Naive B cell (primary cell): ENCODE measurements at regions not wholly inside any gene's neighbourhood (a gene's known extent, or its start where the extent isn't known, plus 50 kb on each side); places are given as distances from the start of the nearest gene placed in this dataset.
A peak's percentile ranks its signal among the peaks of the same experiment; 100 is the strongest.

Experiments
- ATAC-seq, 2 donors: fragments of 150-1000 bp; cut with Tn5 transposase; 2 replicates each; pipeline ENCODE4 v1.10.0; 2021; ENCODE audit warnings: low read depth in 2 of 2, mild to moderate bottlenecking in 2 of 2, moderate library complexity in 2 of 2
- DNase-seq: peaks from one replicate; pipeline ENCODE4 v3.0.0; 2022
- H3K27ac Mint-ChIP-seq, 6 donors: one replicate each; pipeline ENCODE4 v1.8.0; 2020 to 2022; ENCODE audit warnings: mild to moderate bottlenecking in 6 of 6, mixed read lengths in 6 of 6, moderate library complexity in 5 of 6, inconsistent platforms in 2 of 6
- H3K27me3 Mint-ChIP-seq, 3 donors: one replicate each; pipeline ENCODE4 v1.8.0; 2021 to 2022; ENCODE audit warnings: mixed read lengths in 3 of 3, mild to moderate bottlenecking in 1 of 3
- H3K36me3 Mint-ChIP-seq, 2 donors: one replicate each; pipeline ENCODE4 v1.8.0; 2020 to 2022; ENCODE audit warnings: mixed read lengths in 2 of 2, inconsistent platforms in 1 of 2, mild to moderate bottlenecking in 1 of 2
- H3K4me1 Mint-ChIP-seq, 3 donors: one replicate each; pipeline ENCODE4 v1.8.0; 2020 to 2022; ENCODE audit warnings: mixed read lengths in 3 of 3, inconsistent platforms in 1 of 3, mild to moderate bottlenecking in 1 of 3, moderate library complexity in 1 of 3
- H3K4me3 Mint-ChIP-seq, 8 donors: one replicate each; pipeline ENCODE4 v1.8.0; 2020 to 2022; ENCODE audit warnings: mild to moderate bottlenecking in 8 of 8, mixed read lengths in 8 of 8, moderate library complexity in 8 of 8, inconsistent platforms in 2 of 8
- H3K9me3 Mint-ChIP-seq, 7 donors: one replicate each; pipeline ENCODE4 v1.8.0; 2020 to 2022; ENCODE audit warnings: mixed read lengths in 7 of 7, mild to moderate bottlenecking in 5 of 7, inconsistent platforms in 2 of 7, moderate library complexity in 1 of 7

- DNase-seq (no peak), ATAC-seq (no peak)
- Mint-ChIP-seq H3K27ac (no peak overlapping the region), H3K4me3 (no peak overlapping the region), H3K4me1 (no peaks in the 10 kb centered on the region), H3K9me3 (no peaks in the 10 kb centered on the region), H3K36me3 (no peaks in the 10 kb centered on the region), H3K27me3 (peaks cover 0 to 7% (median 0%) of the 10 kb centered on the region in 3 donors)
Measured at GRCh38 chr4:67055319-67055718, 490.0 kb downstream of the CENPC start.

GRCh38 chr4:67054896-67055295, 490.4 kb downstream of the CENPC start:
- Mint-ChIP-seq H3K4me1 (no peaks in the 10 kb centered on the region), H3K27me3 (peaks cover 0 to 7% (median 0%) of the 10 kb centered on the region in 3 donors), H3K4me3 (no peak overlapping the region), H3K27ac (no peak overlapping the region), H3K36me3 (no peaks in the 10 kb centered on the region), H3K9me3 (peaks cover 0 to 1% (median 0%) of the 10 kb centered on the region in 7 donors)
- DNase-seq: no peak
- ATAC-seq: no peak

- ATAC-seq: no peak
- Mint-ChIP-seq H3K9me3 (peaks cover 0 to 4% (median 0%) of the 10 kb centered on the region in 7 donors), H3K4me3 (no peak overlapping the region), H3K36me3 (no peaks in the 10 kb centered on the region), H3K27me3 (peaks cover 0 to 7% (median 0%) of the 10 kb centered on the region in 3 donors), H3K4me1 (no peaks in the 10 kb centered on the region), H3K27ac (no peak overlapping the region)
- DNase-seq: no peak
Measured at GRCh38 chr4:67052814-67053675, 492.3 kb downstream of the CENPC start.

GRCh38 chr4:67051000-67051789, 494.1 kb downstream of the CENPC start:
- DNase-seq (no peak), ATAC-seq (no peak)
- no peak overlapping the region for H3K27ac Mint-ChIP-seq
- H3K4me3 Mint-ChIP-seq: no peak overlapping the region
- no peaks in the 10 kb centered on the region for H3K4me1 Mint-ChIP-seq
- no peaks in the 10 kb centered on the region for H3K36me3 Mint-ChIP-seq
- H3K27me3 Mint-ChIP-seq: peaks cover 0 to 7% (median 0%) of the 10 kb centered on the region in 3 donors
- peaks cover 0 to 4% (median 0%) of the 10 kb centered on the region in 7 donors for H3K9me3 Mint-ChIP-seq

- Mint-ChIP-seq H3K4me3 (no peak overlapping the region), H3K36me3 (no peaks in the 10 kb centered on the region), H3K4me1 (no peaks in the 10 kb centered on the region), H3K27me3 (peaks cover 0 to 7% (median 0%) of the 10 kb centered on the region in 3 donors), H3K9me3 (peaks cover 0 to 4% (median 0%) of the 10 kb centered on the region in 7 donors), H3K27ac (peak overlapping the region in 1 of 6 donors; percentile 74)
- ATAC-seq (no peak), DNase-seq (no peak)
Measured at GRCh38 chr4:67049446-67049845, 495.9 kb downstream of the CENPC start.

- DNase-seq (no peak), ATAC-seq (no peak)
- no peak overlapping the region for H3K27ac Mint-ChIP-seq
- H3K9me3 Mint-ChIP-seq: peaks cover 0 to 4% (median 0%) of the 10 kb centered on the region in 7 donors
- H3K4me3 Mint-ChIP-seq: no peak overlapping the region
- peaks cover 0 to 7% (median 0%) of the 10 kb centered on the region in 3 donors for H3K27me3 Mint-ChIP-seq
- no peaks in the 10 kb centered on the region for H3K36me3 Mint-ChIP-seq
- H3K4me1 Mint-ChIP-seq: no peaks in the 10 kb centered on the region
Measured at GRCh38 chr4:67048530-67048929, 496.8 kb downstream of the CENPC start.

GRCh38 chr4:67040315-67040714, 505.0 kb downstream of the CENPC start:
- H3K27me3 Mint-ChIP-seq: no peaks in the 10 kb centered on the region
- DNase-seq (no peak), ATAC-seq (no peak)
- peaks cover 0 to 12% (median 1%) of the 10 kb centered on the region in 7 donors for H3K9me3 Mint-ChIP-seq
- H3K4me3 Mint-ChIP-seq: no peak overlapping the region
- H3K36me3 Mint-ChIP-seq: no peaks in the 10 kb centered on the region
- no peaks in the 10 kb centered on the region for H3K4me1 Mint-ChIP-seq
- H3K27ac Mint-ChIP-seq: no peak overlapping the region

GRCh38 chr4:67038228-67038566, 507.1 kb downstream of the CENPC start:
- H3K4me1 Mint-ChIP-seq: no peaks in the 10 kb centered on the region
- H3K9me3 Mint-ChIP-seq: peaks cover 1 to 12% (median 3%) of the 10 kb centered on the region in 7 donors
- H3K4me3 Mint-ChIP-seq: no peak overlapping the region
- H3K27me3 Mint-ChIP-seq: no peaks in the 10 kb centered on the region
- DNase-seq: no peak
- H3K27ac Mint-ChIP-seq: no peak overlapping the region
- no peak for ATAC-seq
- H3K36me3 Mint-ChIP-seq: no peaks in the 10 kb centered on the region

- H3K4me3 Mint-ChIP-seq: no peak overlapping the region
- no peaks in the 10 kb centered on the region for H3K27me3 Mint-ChIP-seq
- H3K9me3 Mint-ChIP-seq: peaks cover 1 to 12% (median 3%) of the 10 kb centered on the region in 7 donors
- no peak overlapping the region for H3K27ac Mint-ChIP-seq
- H3K4me1 Mint-ChIP-seq: no peaks in the 10 kb centered on the region
- DNase-seq (no peak), ATAC-seq (no peak)
- H3K36me3 Mint-ChIP-seq: no peaks in the 10 kb centered on the region
Measured at GRCh38 chr4:67037504-67038227, 507.6 kb downstream of the CENPC start.

- Mint-ChIP-seq H3K27me3 (no peaks in the 10 kb centered on the region), H3K4me1 (no peaks in the 10 kb centered on the region), H3K4me3 (no peak overlapping the region), H3K9me3 (peaks cover 1 to 12% (median 3%) of the 10 kb centered on the region in 7 donors), H3K36me3 (no peaks in the 10 kb centered on the region), H3K27ac (no peak overlapping the region)
- no peak for DNase-seq
- ATAC-seq: no peak
Measured at GRCh38 chr4:67036791-67037190, 508.5 kb downstream of the CENPC start.

GRCh38 chr4:67035986-67036385, 509.3 kb downstream of the CENPC start:
- Mint-ChIP-seq H3K4me1 (no peaks in the 10 kb centered on the region), H3K27ac (no peak overlapping the region), H3K36me3 (no peaks in the 10 kb centered on the region), H3K9me3 (peaks cover 1 to 12% (median 3%) of the 10 kb centered on the region in 7 donors), H3K27me3 (no peaks in the 10 kb centered on the region), H3K4me3 (no peak overlapping the region)
- no peak for DNase-seq
- no peak for ATAC-seq

- Mint-ChIP-seq H3K4me3 (no peak overlapping the region), H3K36me3 (no peaks in the 10 kb centered on the region), H3K9me3 (peaks cover 1 to 12% (median 3%) of the 10 kb centered on the region in 7 donors), H3K27me3 (no peaks in the 10 kb centered on the region), H3K4me1 (no peaks in the 10 kb centered on the region), H3K27ac (no peak overlapping the region)
- DNase-seq: no peak
- no peak for ATAC-seq
Measured at GRCh38 chr4:67035501-67035900, 509.8 kb downstream of the CENPC start.

GRCh38 chr4:67030636-67031035, 514.7 kb downstream of the CENPC start:
- ATAC-seq (no peak), DNase-seq (no peak)
- H3K4me3 Mint-ChIP-seq: no peak overlapping the region
- H3K36me3 Mint-ChIP-seq: no peaks in the 10 kb centered on the region
- H3K27ac Mint-ChIP-seq: no peak overlapping the region
- no peaks in the 10 kb centered on the region for H3K4me1 Mint-ChIP-seq
- H3K9me3 Mint-ChIP-seq: peaks cover 0 to 8% (median 1%) of the 10 kb centered on the region in 7 donors
- H3K27me3 Mint-ChIP-seq: no peaks in the 10 kb centered on the region
